Lung (tissue), 11 donors: ENCODE measurements at regions not wholly inside any gene's neighbourhood (a gene's known extent, or its start where the extent isn't known, plus 50 kb on each side); places are given as distances from the start of the nearest gene placed in this dataset.
"Not testable (repeated sequence)": the region's sequence is repeated elsewhere in the genome, so short reads cannot be mapped to it uniquely, and the experiment has no call there.

Experiments
- ATAC-seq: fragments of 200-7000 bp; cut with Tn5 transposase; one replicate; pipeline ENCODE4 v1.9.1; 2020; ENCODE audit warnings: moderate number of reproducible peaks; ENCODE audit not compliant: insufficient read depth, low FRiP score
- DNase-seq, 3 donors: peaks; one replicate each; pipeline ENCODE4 v3.0.0-alpha.2; 2013 to 2017
- H3K27ac ChIP-seq, 2 donors: one replicate each; pipeline ENCODE4 v1.5.1; 2013; ENCODE audit warnings: mild to moderate bottlenecking in 2 of 2, moderate library complexity in 2 of 2, control low read depth in 1 of 2, inconsistent platforms in 1 of 2, low read depth in 1 of 2, low read length in 1 of 2
- H3K27me3 ChIP-seq, 3 donors: one replicate each; pipeline ENCODE4 v1.5.1; 2013; ENCODE audit warnings: low read length in 2 of 3; ENCODE audit not compliant: control insufficient read depth in 3 of 3, insufficient read depth in 3 of 3
- H3K36me3 ChIP-seq, 4 donors: one replicate each; pipeline ENCODE4 v1.5.1; 2013; ENCODE audit warnings: low read length in 4 of 4, mild to moderate bottlenecking in 1 of 4, moderate library complexity in 1 of 4; ENCODE audit not compliant: control insufficient read depth in 4 of 4, insufficient read depth in 4 of 4
- H3K4me1 ChIP-seq, 5 donors: one replicate each; pipeline ENCODE4 v1.5.1; 2013; ENCODE audit warnings: low read length in 5 of 5, mild to moderate bottlenecking in 2 of 5, moderate library complexity in 1 of 5; ENCODE audit not compliant: control insufficient read depth in 5 of 5, insufficient read depth in 5 of 5
- H3K4me3 ChIP-seq: one replicate; pipeline ENCODE4 v1.5.1; 2013; ENCODE audit warnings: mild to moderate bottlenecking, control low read depth, moderate library complexity
- H3K9ac ChIP-seq, 2 donors: one replicate each; pipeline ENCODE4 v1.5.1; 2013; ENCODE audit warnings: low read length in 2 of 2, control low read depth in 1 of 2; ENCODE audit not compliant: insufficient read depth in 1 of 2
- H3K9me3 ChIP-seq, 4 donors: one replicate each; pipeline ENCODE4 v1.5.1; 2013; ENCODE audit warnings: low read length in 3 of 4, mild to moderate bottlenecking in 1 of 4, moderate library complexity in 1 of 4; ENCODE audit not compliant: control insufficient read depth in 4 of 4, insufficient read depth in 3 of 4
- CTCF ChIP-seq: IDR thresholded peaks from 2 replicates; pipeline ENCODE4 v1.5.1; 2012; ENCODE audit warnings: mild to moderate bottlenecking; ENCODE audit errors: control extremely low read depth, extremely low read depth
- WGBS, 2 donors: extraction: QIAGEN DNeasy Blood & Tissue Kit; methylation state at CpG; one replicate each; pipeline ENCODE4 v1.1.7; 2013; 5-methylcytosine and 5-hydroxymethylcytosine counted together
- donor health status: control.
- donor health status: control.
- donor health status: Bipolar disorder and iron deficiency.
- donor health status: healthy.
- donor health status: DM: yes; HTN: yes; CAD: no.

DNA sequence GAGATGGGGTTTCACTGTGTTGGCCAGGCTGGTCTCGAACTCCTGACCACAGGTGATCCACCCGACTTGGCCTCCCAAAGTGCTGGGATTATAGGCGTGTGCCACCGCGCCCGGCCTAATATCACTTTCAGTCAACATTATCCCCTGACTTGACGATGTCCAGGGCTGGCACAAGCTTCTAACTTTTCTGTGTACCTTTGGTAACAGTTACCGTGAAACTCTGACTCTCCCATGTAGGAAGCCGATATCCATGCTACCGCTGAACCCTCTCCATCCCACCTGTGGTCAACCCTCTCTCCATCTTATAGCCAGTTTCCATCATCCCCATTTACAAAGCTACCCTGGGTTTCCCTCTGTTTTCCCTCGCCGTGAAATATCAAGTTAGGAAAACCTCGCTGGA, 77.5 kb downstream of the CRLF2 start:
- no peaks in the 10 kb centered on the region for H3K36me3 ChIP-seq

DNA sequence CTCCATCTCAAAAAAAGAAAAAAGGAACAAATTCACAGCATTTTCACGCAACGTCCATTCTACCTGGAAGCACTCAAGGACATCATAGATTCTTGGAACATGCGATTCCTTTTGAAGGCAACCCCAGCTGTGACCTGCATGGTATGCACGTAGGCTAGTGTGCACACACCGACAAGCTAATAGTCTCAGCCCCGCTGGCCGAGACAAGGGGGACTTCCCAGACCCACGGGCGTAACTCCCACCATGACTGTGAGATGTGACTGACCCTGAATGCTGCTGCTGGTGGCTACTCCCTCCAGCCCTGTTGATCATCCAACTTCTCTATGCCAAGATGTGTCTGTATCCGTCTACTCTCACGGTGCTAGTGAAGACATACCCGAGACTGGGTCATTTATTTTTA, 78.3 kb downstream of the CRLF2 start:
- H3K9me3 ChIP-seq = peaks cover 0 to 6% (median 3%) of the 10 kb centered on the region in 4 donors
- H3K27ac ChIP-seq = no peak overlapping the region
- peaks cover 0 to 2% (median 0%) of the 10 kb centered on the region in 3 donors for H3K27me3 ChIP-seq
- ATAC-seq (no peak), DNase-seq (no peak)
- TF ChIP-seq CTCF = no peak
- H3K4me1 ChIP-seq = no peaks in the 10 kb centered on the region
- 84 to 89% methylated on average over 12 of the region's 12 CpGs for WGBS, 2 donors
- no peak overlapping the region for H3K4me3 ChIP-seq
- H3K9ac ChIP-seq = no peak overlapping the region
- no peaks in the 10 kb centered on the region for H3K36me3 ChIP-seq

More for the DNA sequence above, 77.5 kb downstream of the CRLF2 start:
- no peak for TF ChIP-seq CTCF
- Histone ChIP-seq H3K27me3 (peaks cover 0 to 2% (median 0%) of the 10 kb centered on the region in 3 donors), H3K9ac (no peak overlapping the region), H3K27ac (no peak overlapping the region), H3K4me3 (no peak overlapping the region), H3K9me3 (peaks cover 0 to 6% (median 0%) of the 10 kb centered on the region in 4 donors), H3K4me1 (no peaks in the 10 kb centered on the region)
- WGBS, 2 donors = 91 to 96% methylated on average over 13 of the region's 13 CpGs
- DNase-seq (no peak), ATAC-seq (no peak)

- Histone ChIP-seq H3K4me3 (no peak overlapping the region), H3K4me1 (no peaks in the 10 kb centered on the region), H3K9me3 (peaks cover 0 to 9% (median 2%) of the 10 kb centered on the region in 4 donors), H3K9ac (no peak overlapping the region), H3K36me3 (no peaks in the 10 kb centered on the region), H3K27me3 (no peaks in the 10 kb centered on the region), H3K27ac (no peak overlapping the region)
- ATAC-seq = no peak
- no peak for DNase-seq
- no peak for TF ChIP-seq CTCF
- WGBS, 2 donors = 74 to 92% methylated on average over 3 of the region's 3 CpGs
Measured at GRCh38 chrX:1126738-1127137, 85.7 kb downstream of the CRLF2 start.

DNA sequence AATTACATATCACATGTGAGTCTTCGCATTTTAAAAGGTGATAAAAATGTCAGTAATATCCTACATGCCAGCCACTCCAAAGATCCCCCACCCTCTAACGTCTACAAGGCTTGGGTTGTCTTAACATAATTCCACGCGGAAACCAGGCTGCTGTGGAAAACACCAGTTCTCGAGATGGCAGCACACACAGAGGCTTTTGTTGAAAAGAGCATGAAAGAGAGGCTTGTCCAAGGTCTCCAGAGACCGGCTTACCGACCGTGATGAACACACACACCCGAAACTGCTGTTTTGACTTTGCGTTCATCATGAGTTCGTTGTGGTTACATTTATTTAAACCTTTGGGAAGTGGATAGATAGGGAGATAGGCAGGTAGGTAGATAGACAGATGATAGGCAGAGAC, 87.9 kb downstream of the CRLF2 start:
- H3K9me3 ChIP-seq = peaks cover 0 to 6% (median 0%) of the 10 kb centered on the region in 4 donors
- H3K27ac ChIP-seq = no peak overlapping the region
- TF ChIP-seq CTCF = no peak
- no peak overlapping the region for H3K4me3 ChIP-seq
- 78 to 84% methylated on average over 11 of the region's 11 CpGs for WGBS, 2 donors
- H3K27me3 ChIP-seq = no peaks in the 10 kb centered on the region
- no peak overlapping the region for H3K9ac ChIP-seq
- no peak for DNase-seq
- H3K36me3 ChIP-seq = no peaks in the 10 kb centered on the region
- ATAC-seq = no peak
- no peaks in the 10 kb centered on the region for H3K4me1 ChIP-seq

GRCh38 chrX:1122851-1123250, 89.6 kb downstream of the CRLF2 start:
- DNase-seq, H3K36me3 ChIP-seq, H3K27ac ChIP-seq, H3K4me3 ChIP-seq, H3K4me1 ChIP-seq, ATAC-seq, H3K9me3 ChIP-seq, H3K9ac ChIP-seq, H3K27me3 ChIP-seq: not testable (repeated sequence)
- WGBS, 2 donors = 90 to 92% methylated on average over 12 of the region's 12 CpGs
